ENCODE measurements at regions not wholly inside any gene's neighbourhood (a gene's known extent, or its start where the extent isn't known, plus 50 kb on each side); places are given as distances from the start of the nearest gene placed in this dataset.

DNA sequence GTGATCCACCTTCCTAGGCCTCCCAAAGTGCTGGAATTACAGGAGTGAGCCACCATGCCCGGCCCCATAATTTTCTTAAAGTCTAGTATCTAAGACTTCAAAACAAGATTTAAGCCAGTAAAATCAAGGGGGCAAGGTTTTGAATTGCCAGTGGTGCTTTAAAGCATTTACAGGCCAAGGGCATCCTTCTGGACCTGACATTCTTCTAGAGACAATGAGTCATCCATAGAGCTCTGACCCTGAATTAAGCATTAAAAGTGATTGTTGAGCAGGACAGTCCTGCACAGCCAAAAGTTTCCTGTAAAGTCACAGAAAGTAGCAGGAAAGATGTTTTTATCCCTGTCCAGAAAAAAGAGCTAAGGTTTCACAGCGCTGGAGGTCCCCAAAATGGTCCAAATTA lies 50.9 kb upstream of the ATP12A start:
- H3K9ac ChIP-seq = no peak overlapping the region
- no peaks in the 10 kb centered on the region for H3K9me2 ChIP-seq
- H3K27ac ChIP-seq (ENCODE audit: low read depth in 2 of 2, low read length in 1 of 2) = no peak overlapping the region
- H3K9me3 ChIP-seq = no peaks in the 10 kb centered on the region
- POLR2A ChIA-PET = no interaction called here
- no peaks in the 10 kb centered on the region; the same call in 1 of the 2 replicates for H3K27me3 ChIP-seq (ENCODE audit: insufficient read depth)
- H4K20me1 ChIP-seq (ENCODE audit: insufficient read depth) = no peaks in the 10 kb centered on the region
- DNase-seq = no peak
- WGBS (ENCODE audit: low lambda C conversion rate) = 44% methylated on average over 2 of the region's 2 CpGs
- H3K36me3 ChIP-seq (replicated peaks in 1 of 2; ENCODE audit: control insufficient read depth in 1 of 2, insufficient read depth in 2 of 2, low read length in 1 of 2) = no peaks in the 10 kb centered on the region
- no peaks in the 10 kb centered on the region for H3K4me1 ChIP-seq (ENCODE audit: control insufficient read depth in 1 of 2, insufficient read depth in 2 of 2, low read depth in 1 of 2, low read length in 1 of 2)
- H3K79me2 ChIP-seq (ENCODE audit: insufficient read depth) = no peaks in the 10 kb centered on the region
- H3K4me3 ChIP-seq (ENCODE audit: low read depth in 2 of 2, low read length in 1 of 2) = no peak overlapping the region
- CTCF ChIA-PET = interaction anchor here (0.8 kb wide), 1 partner anchor 8 kb away, joined by 3 read pairs; no protein-coding TSS in a partner anchor
- H3F3A ChIP-seq (replicated peaks; ENCODE audit: insufficient read depth) = no peaks in the 10 kb centered on the region
- H3K4me2 ChIP-seq = no peak overlapping the region
- H2AFZ ChIP-seq (ENCODE audit: low read depth) = no peak overlapping the region
- no peak for TF ChIP-seq MAX (IDR thresholded peaks at IDR 0.05; ENCODE audit: low read depth)

DNA sequence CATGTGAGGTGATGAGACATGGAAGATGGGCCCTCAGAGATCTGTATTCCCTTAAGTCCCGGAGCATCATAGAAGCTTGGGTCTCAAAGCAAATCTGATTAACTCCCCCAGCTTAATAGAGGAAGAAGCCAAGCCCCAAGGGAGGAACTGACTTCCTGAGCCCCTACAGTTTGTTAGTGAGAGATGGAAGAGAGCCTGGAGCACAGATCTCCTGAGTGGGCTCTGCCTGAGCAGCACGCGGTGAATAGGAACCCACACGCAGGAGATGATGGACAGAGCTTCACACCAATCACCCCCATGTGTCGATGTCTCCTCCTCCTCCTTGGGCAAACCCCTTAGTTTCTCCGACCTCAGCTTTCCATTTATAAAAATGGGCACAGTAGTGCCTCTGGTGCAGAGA lies 50.1 kb upstream of the ATP12A start:
- Histone ChIP-seq H3K4me2 (no peak overlapping the region), H3K4me1 (ENCODE audit: control insufficient read depth in 1 of 2, insufficient read depth in 2 of 2, low read depth in 1 of 2, low read length in 1 of 2) (no peaks in the 10 kb centered on the region), H3K9me3 (no peaks in the 10 kb centered on the region), H2AFZ (ENCODE audit: low read depth) (no peak overlapping the region), H3F3A (replicated peaks; ENCODE audit: insufficient read depth) (no peaks in the 10 kb centered on the region), H3K79me2 (ENCODE audit: insufficient read depth) (no peaks in the 10 kb centered on the region), H3K36me3 (replicated peaks in 1 of 2; ENCODE audit: control insufficient read depth in 1 of 2, insufficient read depth in 2 of 2, low read length in 1 of 2) (no peaks in the 10 kb centered on the region), H3K27me3 (ENCODE audit: insufficient read depth) (no peaks in the 10 kb centered on the region; the same call in 1 of the 2 replicates), H3K27ac (ENCODE audit: low read depth in 2 of 2, low read length in 1 of 2) (no peak overlapping the region), H3K4me3 (ENCODE audit: low read depth in 2 of 2, low read length in 1 of 2) (no peak overlapping the region), H3K9me2 (no peaks in the 10 kb centered on the region), H3K9ac (no peak overlapping the region), H4K20me1 (ENCODE audit: insufficient read depth) (no peaks in the 10 kb centered on the region)
- TF ChIP-seq IRF3 (IDR thresholded peaks at IDR 0.05; ENCODE audit: low read depth, low read length) (no peak), EP300 (IDR thresholded peaks at IDR 0.05; ENCODE audit: borderline replicate concordance in 1 of 2, low read depth in 1 of 2, low read length in 1 of 2) (no peak), RCOR1 (IDR thresholded peaks at IDR 0.05; ENCODE audit: low read length) (no peak), CHD2 (IDR thresholded peaks at IDR 0.05; ENCODE audit: low read length, partially characterized antibody) (no peak), GABPA (IDR thresholded peaks at IDR 0.05; ENCODE audit: low read depth) (no peak), CTCF (IDR thresholded peaks at IDR 0.05) (no peak), MAX (IDR thresholded peaks at IDR 0.05; ENCODE audit: low read depth) (no peak), GATA2 (CRISPR knock-in tag; IDR thresholded peaks at IDR 0.05) (no peak), RXRA (IDR thresholded peaks at IDR 0.05; ENCODE audit: borderline replicate concordance, low read depth) (no peak), REST (IDR thresholded peaks at IDR 0.05; ENCODE audit: low read depth, low read length) (no peak), FOXJ3 (CRISPR knock-in tag; IDR thresholded peaks at IDR 0.05) (no peak), JUND (IDR thresholded peaks at IDR 0.05) (no peak), SMC3 (IDR thresholded peaks at IDR 0.05; ENCODE audit: low read depth, low read length) (no peak), NFIC (IDR thresholded peaks at IDR 0.05; ENCODE audit: borderline replicate concordance) (no peak), TAF1 (IDR thresholded peaks at IDR 0.05; ENCODE audit: borderline replicate concordance, low read depth, low read length) (no peak)
- CTCF ChIA-PET = interaction anchor here (0.8 kb wide), 1 partner anchor 9 kb away, joined by 3 read pairs; no protein-coding TSS in a partner anchor
- POLR2A ChIA-PET = no interaction called here
- WGBS (ENCODE audit: low lambda C conversion rate) = 28% methylated on average over 3 of the region's 6 CpGs
- no peak for DNase-seq
